NCI-H1436 (cell line): ENCODE measurements at regions not wholly inside any gene's neighbourhood (a gene's known extent, or its start where the extent isn't known, plus 50 kb on each side); places are given as distances from the start of the nearest gene placed in this dataset.

Experiments
- DNase-seq: peaks from one replicate; lab custom pipeline; 2025; lab: John Stamatoyannopoulos, UW

- DNase-seq, result no peak
Observed at GRCh38 chr5:84603568-84604185, 219.0 kb upstream of the EDIL3 start.

- DNase-seq, result no peak
Observed at GRCh38 chr5:84602371-84602771, 217.7 kb upstream of the EDIL3 start.

- DNase-seq, result no peak
Observed at GRCh38 chr5:84599964-84600363, 215.3 kb upstream of the EDIL3 start.

GRCh38 chr5:84597904-84598303, 213.2 kb upstream of the EDIL3 start:
- DNase-seq, result no peak

- no peak for DNase-seq
Observed at GRCh38 chr5:84590629-84591028, 205.9 kb upstream of the EDIL3 start.

- DNase-seq, result no peak
Observed at GRCh38 chr5:84589926-84590325, 205.2 kb upstream of the EDIL3 start.

GRCh38 chr5:84585218-84585617, 200.5 kb upstream of the EDIL3 start:
- DNase-seq, result no peak

- no peak for DNase-seq
Observed at GRCh38 chr5:84578226-84578625, 193.5 kb upstream of the EDIL3 start.

- no peak for DNase-seq
Observed at GRCh38 chr5:84573017-84573712, 188.5 kb upstream of the EDIL3 start.

- DNase-seq, result no peak
Observed at GRCh38 chr5:84569307-84569706, 184.6 kb upstream of the EDIL3 start.

- DNase-seq, result no peak
Observed at GRCh38 chr5:84568171-84568570, 183.5 kb upstream of the EDIL3 start.

GRCh38 chr5:84565866-84566265, 181.2 kb upstream of the EDIL3 start:
- DNase-seq, result no peak

GRCh38 chr5:84564321-84565075, 179.8 kb upstream of the EDIL3 start:
- no peak for DNase-seq

- no peak for DNase-seq
Observed at GRCh38 chr5:84550222-84550621, 165.5 kb upstream of the EDIL3 start.

- no peak for DNase-seq
Observed at GRCh38 chr5:84549054-84549453, 164.4 kb upstream of the EDIL3 start.

- DNase-seq, result no peak
Observed at GRCh38 chr5:84546686-84547085, 162.0 kb upstream of the EDIL3 start.

GRCh38 chr5:84536797-84537196, 152.1 kb upstream of the EDIL3 start:
- DNase-seq, result no peak

- no peak for DNase-seq
Observed at GRCh38 chr5:84535281-84535680, 150.6 kb upstream of the EDIL3 start.

GRCh38 chr5:84524491-84524890, 139.8 kb upstream of the EDIL3 start:
- DNase-seq, result no peak

- DNase-seq, result no peak
Observed at GRCh38 chr5:84518862-84519261, 134.2 kb upstream of the EDIL3 start.

- DNase-seq, result no peak
Observed at GRCh38 chr5:84518370-84518769, 133.7 kb upstream of the EDIL3 start.

GRCh38 chr5:84506625-84507024, 121.9 kb upstream of the EDIL3 start:
- no peak for DNase-seq

- no peak for DNase-seq
Observed at GRCh38 chr5:84494453-84494852, 109.8 kb upstream of the EDIL3 start.
